GM23338 (cell line): ENCODE measurements at regions not wholly inside any gene's neighbourhood (a gene's known extent, or its start where the extent isn't known, plus 50 kb on each side); places are given as distances from the start of the nearest gene placed in this dataset.

Experiments
- ATAC-seq: fragments of 200-7000 bp; cut with Tn5 transposase; 3 replicates; pipeline ENCODE4 v1.9.1; 2020
- DNase-seq: peaks from one replicate; pipeline ENCODE4 v3.0.0-alpha.2; 2015; ENCODE audit warnings: low spot score
- H2AFZ ChIP-seq: fragments of 200-600 bp; sonication (generic); 2 replicates; pipeline ENCODE4 v1.8.0; 2016; ENCODE audit warnings: antibody characterized with exemption, mild to moderate bottlenecking, moderate library complexity
- H3F3A ChIP-seq: fragments of 200-600 bp; sonication (generic); replicated peaks from 2 replicates; pipeline ENCODE4 v1.8.0; 2017; ENCODE audit warnings: antibody characterized with exemption, mixed run types, low read depth
- H3K27ac ChIP-seq: fragments of 200-600 bp; sonication (generic); 2 replicates; pipeline ENCODE4 v1.6.1; 2016; ENCODE audit warnings: low read depth
- H3K27me3 ChIP-seq: fragments of 200-600 bp; sonication (generic); 2 replicates; pipeline ENCODE4 v1.8.0; 2016; ENCODE audit warnings: mild to moderate bottlenecking, mixed run types, moderate library complexity; ENCODE audit not compliant: insufficient read depth
- H3K36me3 ChIP-seq: fragments of 200-600 bp; sonication (generic); 2 replicates; pipeline ENCODE4 v1.8.0; 2016; ENCODE audit warnings: mild to moderate bottlenecking; ENCODE audit not compliant: insufficient read depth
- H3K4me1 ChIP-seq: fragments of 200-600 bp; sonication (generic); 2 replicates; pipeline ENCODE4 v1.8.0; 2016; ENCODE audit warnings: mild to moderate bottlenecking, moderate library complexity; ENCODE audit not compliant: insufficient read depth
- H3K4me2 ChIP-seq: fragments of 200-600 bp; sonication (generic); 2 replicates; pipeline ENCODE4 v1.7.1; 2017; ENCODE audit warnings: mixed run types
- H3K4me3 ChIP-seq: fragments of 200-600 bp; sonication (generic); 2 replicates; pipeline ENCODE4 v1.6.1; 2016; ENCODE audit warnings: mixed run types
- H3K79me2 ChIP-seq: fragments of 200-600 bp; sonication (generic); replicated peaks from 2 replicates; pipeline ENCODE4 v1.8.0; 2017; ENCODE audit warnings: mild to moderate bottlenecking; ENCODE audit not compliant: insufficient read depth
- H3K9me2 ChIP-seq: fragments of 200-600 bp; sonication (generic); 2 replicates; pipeline ENCODE4 v1.8.0; 2017; ENCODE audit not compliant: insufficient read depth
- H4K20me1 ChIP-seq: fragments of 200-600 bp; sonication (generic); replicated peaks from 2 replicates; pipeline ENCODE4 v1.8.0; 2017; ENCODE audit warnings: mild to moderate bottlenecking; ENCODE audit not compliant: insufficient read depth
- H3K27ac Mint-ChIP-seq: 2 replicates; pipeline ENCODE4 v1.8.0; 2020; ENCODE audit warnings: inconsistent platforms, mild to moderate bottlenecking, moderate library complexity, mixed read lengths
- H3K27me3 Mint-ChIP-seq: 3 replicates; pipeline ENCODE4 v1.8.0; 2022; ENCODE audit warnings: low read depth, mild to moderate bottlenecking, moderate library complexity, mixed read lengths, inconsistent platforms; ENCODE audit not compliant: insufficient read depth, poor library complexity
- H3K36me3 Mint-ChIP-seq: 3 replicates; pipeline ENCODE4 v1.8.0; 2021; ENCODE audit warnings: low read depth, mild to moderate bottlenecking, inconsistent platforms, moderate library complexity, mixed read lengths
- H3K4me1 Mint-ChIP-seq: 3 replicates; pipeline ENCODE4 v1.8.0; 2020; ENCODE audit warnings: mild to moderate bottlenecking, inconsistent platforms, mixed read lengths
- H3K4me3 Mint-ChIP-seq: 3 replicates; pipeline ENCODE4 v1.8.0; 2021; ENCODE audit warnings: moderate library complexity, mild to moderate bottlenecking, inconsistent platforms, mixed read lengths
- H3K9me3 Mint-ChIP-seq: 3 replicates; pipeline ENCODE4 v1.8.0; 2020; ENCODE audit warnings: moderate library complexity, mild to moderate bottlenecking, inconsistent platforms, mixed read lengths
- CREB1 ChIP-seq: fragments of 250-450 bp; sonication (Bioruptor Pico); IDR thresholded peaks from 2 replicates; pipeline ENCODE4 v1.5.0; 2020; ENCODE audit warnings: low read depth, mild to moderate bottlenecking, moderate library complexity
- EZH2 ChIP-seq: fragments of 200-600 bp; sonication (generic); IDR thresholded peaks from one replicate; pipeline ENCODE4 v1.8.0; 2017; ENCODE audit warnings: antibody characterized with exemption, mild to moderate bottlenecking, low read depth; ENCODE audit not compliant: unreplicated experiment
- EZH2phosphoT487 ChIP-seq: fragments of 200-600 bp; sonication (generic); IDR thresholded peaks from one replicate; pipeline ENCODE4 v1.8.1; 2018; ENCODE audit warnings: antibody characterized with exemption; ENCODE audit not compliant: unreplicated experiment
- JUNB ChIP-seq: IDR thresholded peaks from one replicate; pipeline ENCODE4 v1.6.1; 2016; ENCODE audit warnings: antibody characterized with exemption; ENCODE audit not compliant: unreplicated experiment
- NANOG ChIP-seq: IDR thresholded peaks from 2 replicates; pipeline ENCODE4 v1.6.1; 2016; ENCODE audit warnings: antibody characterized with exemption, borderline replicate concordance
- POLR2AphosphoS5 ChIP-seq: IDR thresholded peaks from 2 replicates; pipeline ENCODE4 v1.6.1; 2016; ENCODE audit warnings: antibody characterized with exemption, low read depth
- STAT1 ChIP-seq: IDR thresholded peaks from one replicate; pipeline ENCODE4 v1.6.1; 2016; ENCODE audit warnings: antibody characterized with exemption; ENCODE audit not compliant: unreplicated experiment
- ZNF114 ChIP-seq: fragments of 250-450 bp; sonication (Bioruptor Pico); IDR thresholded peaks from 2 replicates; pipeline ENCODE4 v1.5.0; 2020; ENCODE audit warnings: mild to moderate bottlenecking, moderate library complexity
- ZNF331 ChIP-seq: fragments of 250-450 bp; sonication (Bioruptor Pico); IDR thresholded peaks from 2 replicates; pipeline ENCODE4 v1.5.0; 2020; ENCODE audit warnings: low read depth, mild to moderate bottlenecking, moderate library complexity
- TF ChIP-seq, protein P1 (sequence below): IDR thresholded peaks from one replicate; pipeline ENCODE4 v1.6.1; 2018; ENCODE audit warnings: antibody characterized with exemption; ENCODE audit not compliant: unreplicated experiment
- TF ChIP-seq, protein P2 (sequence below): fragments of 250-450 bp; sonication (Bioruptor Pico); IDR thresholded peaks from 2 replicates; pipeline ENCODE4 v1.5.0; 2020; ENCODE audit warnings: mild to moderate bottlenecking, moderate library complexity
- TF ChIP-seq, protein P3 (sequence below): IDR thresholded peaks from 2 replicates; pipeline ENCODE4 v1.6.1; 2016; ENCODE audit warnings: antibody characterized with exemption
- TF ChIP-seq, protein P4 (sequence below), 2 experiments: fragments of 200-600 bp in 1 of 2; sonication (generic) in 1 of 2; conservative IDR thresholded peaks; 2 replicates each; pipeline versions ENCODE4 v1.5.1 to v1.6.1; 2016 to 2017; ENCODE audit warnings: antibody characterized with exemption in 2 of 2, low read depth in 2 of 2, mild to moderate bottlenecking in 2 of 2, moderate library complexity in 1 of 2

DNA sequence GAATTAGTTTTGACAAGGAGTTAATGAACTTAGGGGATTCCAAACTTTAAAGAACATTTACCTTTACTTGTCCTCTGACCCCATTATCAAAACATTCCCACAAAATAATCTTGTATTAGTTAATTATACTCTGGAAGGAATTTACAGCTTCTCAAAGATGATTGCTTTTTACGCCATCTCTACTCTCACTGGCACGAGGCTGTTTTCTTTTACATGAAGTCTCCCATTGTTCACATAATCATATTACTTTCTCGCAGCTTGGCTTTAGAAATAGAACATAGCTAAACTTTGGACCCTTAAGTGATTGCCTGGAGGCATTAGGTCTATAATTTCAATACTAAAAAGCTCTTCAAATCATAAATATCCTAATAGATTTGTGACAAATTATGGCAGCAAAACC lies 592.9 kb downstream of the TRIML1 start:
- Mint-ChIP-seq H3K27me3 (peaks cover 2% of the 10 kb centered on the region), H3K4me1 (no peaks in the 10 kb centered on the region), H3K27ac (no peak overlapping the region), H3K4me3 (no peak overlapping the region), H3K9me3 (peaks cover 12% of the 10 kb centered on the region), H3K36me3 (peaks cover 2% of the 10 kb centered on the region; the same call in 1 of the 3 replicates)
- Histone ChIP-seq H3K4me3 (no peak overlapping the region), H3K36me3 (no peaks in the 10 kb centered on the region), H3K9me2 (peaks cover 3% of the 10 kb centered on the region; the same call in 1 of the 2 replicates), H3K4me1 (no peaks in the 10 kb centered on the region), H3K4me2 (no peak overlapping the region), H4K20me1 (no peaks in the 10 kb centered on the region), H2AFZ (no peak overlapping the region), H3F3A (no peaks in the 10 kb centered on the region), H3K27me3 (no peaks in the 10 kb centered on the region), H3K79me2 (no peaks in the 10 kb centered on the region), H3K27ac (no peak overlapping the region)
- DNase-seq (no peak), ATAC-seq (no peak)
- TF ChIP-seq EZH2phosphoT487 (no peak), ZNF114 (CRISPR knock-in tag) (no peak), JUNB (no peak), STAT1 (no peak), CREB1 (no peak), EZH2 (no peak), NANOG (no peak), POLR2AphosphoS5 (no peak), ZNF331 (CRISPR knock-in tag) (no peak)
- TF ChIP-seq, protein P1, sequence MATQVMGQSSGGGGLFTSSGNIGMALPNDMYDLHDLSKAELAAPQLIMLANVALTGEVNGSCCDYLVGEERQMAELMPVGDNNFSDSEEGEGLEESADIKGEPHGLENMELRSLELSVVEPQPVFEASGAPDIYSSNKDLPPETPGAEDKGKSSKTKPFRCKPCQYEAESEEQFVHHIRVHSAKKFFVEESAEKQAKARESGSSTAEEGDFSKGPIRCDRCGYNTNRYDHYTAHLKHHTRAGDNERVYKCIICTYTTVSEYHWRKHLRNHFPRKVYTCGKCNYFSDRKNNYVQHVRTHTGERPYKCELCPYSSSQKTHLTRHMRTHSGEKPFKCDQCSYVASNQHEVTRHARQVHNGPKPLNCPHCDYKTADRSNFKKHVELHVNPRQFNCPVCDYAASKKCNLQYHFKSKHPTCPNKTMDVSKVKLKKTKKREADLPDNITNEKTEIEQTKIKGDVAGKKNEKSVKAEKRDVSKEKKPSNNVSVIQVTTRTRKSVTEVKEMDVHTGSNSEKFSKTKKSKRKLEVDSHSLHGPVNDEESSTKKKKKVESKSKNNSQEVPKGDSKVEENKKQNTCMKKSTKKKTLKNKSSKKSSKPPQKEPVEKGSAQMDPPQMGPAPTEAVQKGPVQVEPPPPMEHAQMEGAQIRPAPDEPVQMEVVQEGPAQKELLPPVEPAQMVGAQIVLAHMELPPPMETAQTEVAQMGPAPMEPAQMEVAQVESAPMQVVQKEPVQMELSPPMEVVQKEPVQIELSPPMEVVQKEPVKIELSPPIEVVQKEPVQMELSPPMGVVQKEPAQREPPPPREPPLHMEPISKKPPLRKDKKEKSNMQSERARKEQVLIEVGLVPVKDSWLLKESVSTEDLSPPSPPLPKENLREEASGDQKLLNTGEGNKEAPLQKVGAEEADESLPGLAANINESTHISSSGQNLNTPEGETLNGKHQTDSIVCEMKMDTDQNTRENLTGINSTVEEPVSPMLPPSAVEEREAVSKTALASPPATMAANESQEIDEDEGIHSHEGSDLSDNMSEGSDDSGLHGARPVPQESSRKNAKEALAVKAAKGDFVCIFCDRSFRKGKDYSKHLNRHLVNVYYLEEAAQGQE: no peak
- TF ChIP-seq, protein P2, sequence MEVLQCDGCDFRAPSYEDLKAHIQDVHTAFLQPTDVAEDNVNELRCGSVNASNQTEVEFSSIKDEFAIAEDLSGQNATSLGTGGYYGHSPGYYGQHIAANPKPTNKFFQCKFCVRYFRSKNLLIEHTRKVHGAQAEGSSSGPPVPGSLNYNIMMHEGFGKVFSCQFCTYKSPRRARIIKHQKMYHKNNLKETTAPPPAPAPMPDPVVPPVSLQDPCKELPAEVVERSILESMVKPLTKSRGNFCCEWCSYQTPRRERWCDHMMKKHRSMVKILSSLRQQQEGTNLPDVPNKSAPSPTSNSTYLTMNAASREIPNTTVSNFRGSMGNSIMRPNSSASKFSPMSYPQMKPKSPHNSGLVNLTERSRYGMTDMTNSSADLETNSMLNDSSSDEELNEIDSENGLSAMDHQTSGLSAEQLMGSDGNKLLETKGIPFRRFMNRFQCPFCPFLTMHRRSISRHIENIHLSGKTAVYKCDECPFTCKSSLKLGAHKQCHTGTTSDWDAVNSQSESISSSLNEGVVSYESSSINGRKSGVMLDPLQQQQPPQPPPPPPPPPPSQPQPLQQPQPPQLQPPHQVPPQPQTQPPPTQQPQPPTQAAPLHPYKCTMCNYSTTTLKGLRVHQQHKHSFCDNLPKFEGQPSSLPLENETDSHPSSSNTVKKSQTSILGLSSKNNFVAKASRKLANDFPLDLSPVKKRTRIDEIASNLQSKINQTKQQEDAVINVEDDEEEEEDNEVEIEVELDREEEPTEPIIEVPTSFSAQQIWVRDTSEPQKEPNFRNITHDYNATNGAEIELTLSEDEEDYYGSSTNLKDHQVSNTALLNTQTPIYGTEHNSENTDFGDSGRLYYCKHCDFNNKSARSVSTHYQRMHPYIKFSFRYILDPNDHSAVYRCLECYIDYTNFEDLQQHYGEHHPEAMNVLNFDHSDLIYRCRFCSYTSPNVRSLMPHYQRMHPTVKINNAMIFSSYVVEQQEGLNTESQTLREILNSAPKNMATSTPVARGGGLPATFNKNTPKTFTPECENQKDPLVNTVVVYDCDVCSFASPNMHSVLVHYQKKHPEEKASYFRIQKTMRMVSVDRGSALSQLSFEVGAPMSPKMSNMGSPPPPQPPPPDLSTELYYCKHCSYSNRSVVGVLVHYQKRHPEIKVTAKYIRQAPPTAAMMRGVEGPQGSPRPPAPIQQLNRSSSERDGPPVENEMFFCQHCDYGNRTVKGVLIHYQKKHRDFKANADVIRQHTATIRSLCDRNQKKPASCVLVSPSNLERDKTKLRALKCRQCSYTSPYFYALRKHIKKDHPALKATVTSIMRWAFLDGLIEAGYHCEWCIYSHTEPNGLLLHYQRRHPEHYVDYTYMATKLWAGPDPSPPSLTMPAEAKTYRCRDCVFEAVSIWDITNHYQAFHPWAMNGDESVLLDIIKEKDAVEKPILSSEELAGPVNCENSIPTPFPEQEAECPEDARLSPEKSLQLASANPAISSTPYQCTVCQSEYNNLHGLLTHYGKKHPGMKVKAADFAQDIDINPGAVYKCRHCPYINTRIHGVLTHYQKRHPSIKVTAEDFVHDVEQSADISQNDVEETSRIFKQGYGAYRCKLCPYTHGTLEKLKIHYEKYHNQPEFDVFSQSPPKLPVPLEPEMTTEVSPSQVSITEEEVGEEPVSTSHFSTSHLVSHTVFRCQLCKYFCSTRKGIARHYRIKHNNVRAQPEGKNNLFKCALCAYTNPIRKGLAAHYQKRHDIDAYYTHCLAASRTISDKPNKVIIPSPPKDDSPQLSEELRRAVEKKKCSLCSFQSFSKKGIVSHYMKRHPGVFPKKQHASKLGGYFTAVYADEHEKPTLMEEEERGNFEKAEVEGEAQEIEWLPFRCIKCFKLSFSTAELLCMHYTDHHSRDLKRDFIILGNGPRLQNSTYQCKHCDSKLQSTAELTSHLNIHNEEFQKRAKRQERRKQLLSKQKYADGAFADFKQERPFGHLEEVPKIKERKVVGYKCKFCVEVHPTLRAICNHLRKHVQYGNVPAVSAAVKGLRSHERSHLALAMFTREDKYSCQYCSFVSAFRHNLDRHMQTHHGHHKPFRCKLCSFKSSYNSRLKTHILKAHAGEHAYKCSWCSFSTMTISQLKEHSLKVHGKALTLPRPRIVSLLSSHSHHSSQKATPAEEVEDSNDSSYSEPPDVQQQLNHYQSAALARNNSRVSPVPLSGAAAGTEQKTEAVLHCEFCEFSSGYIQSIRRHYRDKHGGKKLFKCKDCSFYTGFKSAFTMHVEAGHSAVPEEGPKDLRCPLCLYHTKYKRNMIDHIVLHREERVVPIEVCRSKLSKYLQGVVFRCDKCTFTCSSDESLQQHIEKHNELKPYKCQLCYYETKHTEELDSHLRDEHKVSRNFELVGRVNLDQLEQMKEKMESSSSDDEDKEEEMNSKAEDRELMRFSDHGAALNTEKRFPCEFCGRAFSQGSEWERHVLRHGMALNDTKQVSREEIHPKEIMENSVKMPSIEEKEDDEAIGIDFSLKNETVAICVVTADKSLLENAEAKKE (CRISPR knock-in tag): no peak
- TF ChIP-seq, protein P3, sequence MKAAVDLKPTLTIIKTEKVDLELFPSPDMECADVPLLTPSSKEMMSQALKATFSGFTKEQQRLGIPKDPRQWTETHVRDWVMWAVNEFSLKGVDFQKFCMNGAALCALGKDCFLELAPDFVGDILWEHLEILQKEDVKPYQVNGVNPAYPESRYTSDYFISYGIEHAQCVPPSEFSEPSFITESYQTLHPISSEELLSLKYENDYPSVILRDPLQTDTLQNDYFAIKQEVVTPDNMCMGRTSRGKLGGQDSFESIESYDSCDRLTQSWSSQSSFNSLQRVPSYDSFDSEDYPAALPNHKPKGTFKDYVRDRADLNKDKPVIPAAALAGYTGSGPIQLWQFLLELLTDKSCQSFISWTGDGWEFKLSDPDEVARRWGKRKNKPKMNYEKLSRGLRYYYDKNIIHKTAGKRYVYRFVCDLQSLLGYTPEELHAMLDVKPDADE: no peak
- TF ChIP-seq, protein P4, sequence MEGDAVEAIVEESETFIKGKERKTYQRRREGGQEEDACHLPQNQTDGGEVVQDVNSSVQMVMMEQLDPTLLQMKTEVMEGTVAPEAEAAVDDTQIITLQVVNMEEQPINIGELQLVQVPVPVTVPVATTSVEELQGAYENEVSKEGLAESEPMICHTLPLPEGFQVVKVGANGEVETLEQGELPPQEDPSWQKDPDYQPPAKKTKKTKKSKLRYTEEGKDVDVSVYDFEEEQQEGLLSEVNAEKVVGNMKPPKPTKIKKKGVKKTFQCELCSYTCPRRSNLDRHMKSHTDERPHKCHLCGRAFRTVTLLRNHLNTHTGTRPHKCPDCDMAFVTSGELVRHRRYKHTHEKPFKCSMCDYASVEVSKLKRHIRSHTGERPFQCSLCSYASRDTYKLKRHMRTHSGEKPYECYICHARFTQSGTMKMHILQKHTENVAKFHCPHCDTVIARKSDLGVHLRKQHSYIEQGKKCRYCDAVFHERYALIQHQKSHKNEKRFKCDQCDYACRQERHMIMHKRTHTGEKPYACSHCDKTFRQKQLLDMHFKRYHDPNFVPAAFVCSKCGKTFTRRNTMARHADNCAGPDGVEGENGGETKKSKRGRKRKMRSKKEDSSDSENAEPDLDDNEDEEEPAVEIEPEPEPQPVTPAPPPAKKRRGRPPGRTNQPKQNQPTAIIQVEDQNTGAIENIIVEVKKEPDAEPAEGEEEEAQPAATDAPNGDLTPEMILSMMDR (conservative IDR thresholded peaks at IDR 0.05; ENCODE audit: low read depth in 2 of 2): no peak
